ENCODE measurements at regions not wholly inside any gene's neighbourhood (a gene's known extent, or its start where the extent isn't known, plus 50 kb on each side); places are given as distances from the start of the nearest gene placed in this dataset.

DNA sequence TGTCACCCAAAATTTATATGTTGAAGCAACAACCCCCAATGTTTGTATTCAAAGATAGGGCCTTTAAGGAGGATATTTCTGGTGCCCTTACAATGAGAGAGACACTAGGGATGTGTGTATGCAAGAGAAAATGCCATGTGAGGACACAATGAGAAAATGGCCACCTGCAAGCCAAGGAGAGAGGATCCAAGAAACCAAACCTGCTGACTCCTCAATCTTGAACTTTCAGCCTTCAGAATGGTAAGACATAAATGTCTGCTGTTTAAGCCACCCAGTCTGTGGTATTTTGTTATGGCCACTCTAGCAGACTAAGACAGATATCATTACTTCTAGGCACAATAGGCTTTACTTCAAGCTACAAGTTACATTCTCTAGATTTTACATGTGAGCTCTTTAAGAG, 1145.1 kb upstream of the MAP3K7 start:
- DNase-seq, result no peak

DNA sequence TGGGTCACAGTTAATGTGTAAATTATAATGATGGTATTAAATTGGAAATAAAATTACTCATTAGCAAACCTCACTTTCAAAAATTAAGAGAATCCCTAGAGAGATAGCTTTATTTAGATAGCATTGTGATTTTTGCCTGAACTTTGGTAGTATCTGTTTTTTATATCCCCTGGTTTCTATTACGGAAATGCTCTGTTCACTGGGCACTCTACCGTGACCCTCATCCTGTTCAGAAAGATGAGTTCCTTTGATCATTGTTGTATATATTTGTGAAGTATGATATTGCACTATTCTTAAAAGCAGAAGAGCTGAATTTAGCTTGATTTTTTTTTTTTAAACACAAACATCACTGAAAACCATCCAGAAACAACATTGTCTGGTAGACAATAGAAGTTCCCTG, 1143.8 kb upstream of the MAP3K7 start:
- DNase-seq, result no peak

DNA sequence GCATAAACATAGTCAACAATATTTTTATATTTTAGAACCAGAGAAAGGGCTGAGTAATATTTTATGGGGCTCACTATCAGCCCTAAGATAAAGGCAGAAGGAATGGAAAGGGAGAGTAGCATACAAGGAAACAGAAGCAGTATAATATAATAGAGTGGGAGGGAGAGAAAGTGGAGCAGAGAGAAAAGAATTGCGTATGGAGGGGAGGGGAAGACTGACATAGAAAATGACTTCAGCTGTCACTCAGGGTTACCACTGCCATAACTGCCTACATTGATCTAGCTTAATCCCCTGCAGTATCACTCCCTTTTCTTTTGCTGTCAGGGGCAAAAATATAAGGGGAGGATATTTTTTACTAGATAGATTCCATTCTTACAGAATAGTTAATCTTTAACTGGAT, 1133.5 kb upstream of the MAP3K7 start:
- DNase-seq, result no peak

- DNase-seq, result no peak
Observed at GRCh38 chr6:91719414-91719813, 1132.5 kb upstream of the MAP3K7 start.

DNA sequence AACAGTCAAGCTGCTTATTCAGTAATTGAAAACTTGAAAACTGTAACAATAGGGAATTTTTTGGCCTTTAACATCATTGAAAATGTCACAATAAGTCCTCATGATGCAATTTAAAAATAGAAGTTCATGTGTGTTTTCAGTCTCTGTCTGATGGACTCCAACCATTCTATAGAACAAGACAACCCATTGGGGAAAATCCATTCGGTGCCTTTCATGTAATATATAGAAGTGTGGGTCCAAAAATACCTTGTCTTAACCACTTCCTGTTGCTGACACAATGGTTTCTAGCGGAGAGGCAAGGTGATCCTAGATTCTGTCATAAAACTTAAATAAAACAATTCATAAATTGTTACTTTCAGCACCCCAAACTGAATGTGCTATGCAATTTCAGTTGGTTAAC, 1131.3 kb upstream of the MAP3K7 start:
- DNase-seq, result no peak

DNA sequence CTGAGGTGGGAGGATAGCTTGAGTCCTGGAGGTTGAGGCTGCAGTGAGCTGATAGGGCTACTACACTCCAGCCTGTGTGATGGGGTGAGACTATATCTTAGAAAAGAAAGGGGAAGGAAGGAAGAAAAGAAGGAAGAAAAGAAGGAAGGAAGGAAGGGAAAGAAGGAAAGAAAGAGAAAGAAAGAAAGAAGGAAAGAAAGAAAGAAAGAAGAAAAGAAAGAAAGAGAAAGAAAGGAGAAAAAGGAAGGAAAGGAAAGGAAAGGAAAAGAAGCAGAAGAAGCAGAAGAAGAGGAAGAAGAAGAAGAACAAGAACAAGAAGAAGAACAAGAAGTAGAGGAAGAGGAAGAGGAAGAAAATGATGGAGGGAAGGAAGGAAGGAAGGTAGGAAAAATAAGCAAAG, 1130.2 kb upstream of the MAP3K7 start:
- no peak for DNase-seq

GRCh38 chr6:91716361-91716760, 1129.5 kb upstream of the MAP3K7 start:
- no peak for DNase-seq

GRCh38 chr6:91715171-91715805, 1128.4 kb upstream of the MAP3K7 start:
- no peak for DNase-seq

- no peak for DNase-seq
Observed at GRCh38 chr6:91713911-91714310, 1127.0 kb upstream of the MAP3K7 start.

- no peak for DNase-seq
Observed at GRCh38 chr6:91711518-91711917, 1124.6 kb upstream of the MAP3K7 start.

DNA sequence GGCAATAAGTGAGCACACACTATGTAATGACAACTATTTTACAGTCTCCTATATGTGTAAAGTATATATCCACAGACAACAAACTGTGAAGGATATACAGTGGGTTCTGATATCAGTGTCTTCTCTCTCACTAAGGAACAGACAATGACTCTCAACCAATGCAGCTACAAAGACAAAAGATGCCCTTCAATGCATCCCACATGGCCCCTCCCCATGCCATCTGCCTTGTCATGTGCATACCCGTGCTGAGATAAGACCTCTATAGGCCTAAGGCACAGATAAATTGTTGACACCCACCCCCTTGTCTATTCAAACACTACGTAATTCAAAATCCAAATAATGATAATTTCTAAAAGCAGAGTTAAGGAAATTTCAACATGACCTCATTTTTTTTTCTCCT, 1123.5 kb upstream of the MAP3K7 start:
- DNase-seq, result no peak

GRCh38 chr6:91708534-91708933, 1121.7 kb upstream of the MAP3K7 start:
- DNase-seq, result no peak

- DNase-seq, result no peak
Observed at GRCh38 chr6:91705646-91706045, 1118.8 kb upstream of the MAP3K7 start.

DNA sequence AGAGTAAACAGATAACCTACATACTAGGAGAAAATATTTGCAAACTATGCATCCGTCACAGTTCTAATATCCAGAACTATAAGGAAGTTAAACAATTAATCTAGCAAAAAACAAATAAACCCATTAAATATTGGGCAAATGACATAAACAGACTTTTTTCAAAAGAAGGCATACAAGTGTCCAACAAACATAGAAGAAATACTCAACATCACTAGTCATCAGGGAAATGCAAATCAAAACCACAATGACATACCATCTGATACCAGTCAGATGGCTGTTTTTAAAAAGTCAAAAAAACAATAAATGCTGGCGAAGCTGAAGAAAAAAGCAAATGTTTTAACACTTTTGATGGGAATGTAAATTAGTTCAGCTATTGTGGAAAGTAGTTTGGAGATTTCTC, 1117.7 kb upstream of the MAP3K7 start:
- no peak for DNase-seq

GRCh38 chr6:91697010-91697695, 1110.3 kb upstream of the MAP3K7 start:
- DNase-seq, result no peak

DNA sequence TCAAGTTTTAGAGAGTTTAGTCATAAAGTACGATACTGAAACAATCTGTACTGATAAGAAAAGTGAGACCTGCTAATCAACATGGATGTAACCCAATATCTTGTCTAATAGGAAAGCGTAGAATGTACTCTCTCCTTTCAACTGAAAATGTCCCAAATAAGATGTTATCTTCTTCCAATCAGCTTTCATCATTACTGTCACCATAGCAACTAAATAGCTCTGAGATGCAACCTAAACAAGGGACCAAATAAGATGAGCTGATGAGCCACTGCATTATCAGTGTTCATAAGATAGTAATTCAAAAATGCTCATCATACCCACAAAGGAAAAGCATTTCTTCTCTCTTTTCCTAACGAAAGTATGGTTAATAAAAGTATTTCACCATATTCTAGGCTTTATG, 1108.3 kb upstream of the MAP3K7 start:
- no peak for DNase-seq

GRCh38 chr6:91694016-91694654, 1107.3 kb upstream of the MAP3K7 start:
- no peak for DNase-seq

GRCh38 chr6:91691449-91691848, 1104.6 kb upstream of the MAP3K7 start:
- no peak for DNase-seq

DNA sequence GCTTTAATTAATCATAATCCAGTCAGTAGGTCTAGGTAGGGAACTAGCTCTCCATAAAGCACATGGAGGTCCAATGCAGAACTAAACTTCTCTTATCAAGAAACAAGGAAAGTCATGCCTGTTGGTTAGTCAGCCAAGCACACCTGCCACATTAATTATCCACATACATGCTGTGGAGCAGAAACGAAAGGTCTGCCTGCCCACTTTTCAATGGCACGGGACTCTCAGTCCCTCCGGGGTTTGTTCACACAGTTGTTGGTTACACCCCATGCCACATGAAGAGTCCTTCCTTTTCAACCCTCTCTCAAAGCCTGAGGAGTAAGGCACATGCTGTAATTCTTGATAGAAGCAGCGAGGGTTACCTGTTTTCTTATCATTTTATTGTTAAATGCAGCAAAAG, 1096.4 kb upstream of the MAP3K7 start:
- DNase-seq, result peak; percentile 19 to 34

DNA sequence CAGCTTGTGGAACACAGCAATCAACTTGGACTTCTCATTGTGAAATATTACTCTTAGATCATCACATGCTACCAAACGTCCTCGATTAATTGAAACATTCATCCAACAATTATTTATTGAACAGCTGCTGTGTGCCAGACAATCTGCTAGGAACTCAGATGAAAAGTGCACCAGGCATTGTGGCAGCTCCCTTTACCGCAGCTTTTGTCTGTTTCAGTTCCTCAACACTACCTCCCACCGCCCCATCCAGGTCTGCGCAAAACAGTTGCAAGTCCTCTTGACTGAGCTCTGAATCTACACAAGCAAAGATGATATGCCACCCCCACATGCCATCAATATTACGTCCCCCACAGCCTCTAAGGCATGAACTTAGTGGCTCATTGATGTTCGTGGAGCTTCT, 1094.4 kb upstream of the MAP3K7 start:
- DNase-seq, result no peak

DNA sequence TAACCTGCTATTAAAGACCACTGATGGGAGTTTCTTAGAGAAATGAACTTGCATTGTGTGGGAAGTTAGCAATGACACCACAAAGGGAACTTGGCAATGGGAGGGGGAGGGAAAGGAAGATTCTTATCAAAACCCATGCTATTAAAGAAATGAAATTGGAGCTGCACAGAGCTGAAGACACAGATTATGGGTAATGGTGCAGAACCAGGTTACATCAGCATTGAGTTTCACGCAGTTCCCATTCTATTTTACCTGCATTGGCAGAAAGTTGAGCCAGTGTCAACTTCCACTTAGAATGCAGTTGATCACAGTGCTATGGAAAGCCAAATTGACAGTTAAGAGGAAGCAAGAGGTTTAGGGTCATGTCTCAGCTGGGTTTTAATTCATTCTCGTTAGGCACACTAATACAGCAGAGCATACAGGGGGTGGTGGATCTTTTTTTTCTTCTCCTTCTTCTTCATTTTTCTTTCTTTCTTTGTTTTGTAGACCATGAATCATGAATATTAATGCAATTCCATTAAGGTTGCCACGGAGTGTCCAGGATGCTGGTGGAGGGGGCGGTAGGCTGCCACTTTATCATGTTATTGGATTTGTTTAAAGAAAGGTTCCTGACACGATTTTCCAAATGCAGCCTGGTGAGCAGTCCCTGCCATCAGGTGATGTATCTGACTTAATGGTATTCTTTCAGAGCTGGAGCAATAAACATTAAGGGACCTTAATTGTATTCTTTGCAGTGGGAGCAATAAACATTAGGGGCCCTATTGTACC, 1092.0 kb upstream of the MAP3K7 start:
- DNase-seq, result peak; percentile 28 to 61

- DNase-seq, result no peak
Observed at GRCh38 chr6:91672201-91672600, 1085.3 kb upstream of the MAP3K7 start.

GRCh38 chr6:91669871-91670268, 1083.0 kb upstream of the MAP3K7 start:
- no peak for DNase-seq

Data from NCI-H187 (cell line).